Suprapubic skin (tissue), 4 donors: ENCODE measurements at regions not wholly inside any gene's neighbourhood (a gene's known extent, or its start where the extent isn't known, plus 50 kb on each side); places are given as distances from the start of the nearest gene placed in this dataset.
"Not testable (repeated sequence)": the region's sequence is repeated elsewhere in the genome, so short reads cannot be mapped to it uniquely, and the experiment has no call there.

ENCODE experiments used
- DNase-seq, 2 donors: peaks; one replicate each; pipeline ENCODE4 v3.0.0-alpha.2; 2019; ENCODE audit warnings: low spot score in 2 of 2
- H3K27ac ChIP-seq: fragments of 200-600 bp; sonication (generic); one replicate; pipeline ENCODE4 v1.5.1; 2019
- H3K27me3 ChIP-seq: fragments of 200-600 bp; sonication (generic); one replicate; pipeline ENCODE4 v1.5.1; 2019
- H3K36me3 ChIP-seq: fragments of 200-600 bp; sonication (generic); one replicate; pipeline ENCODE4 v1.5.1; 2019
- H3K4me1 ChIP-seq: fragments of 200-600 bp; sonication (generic); one replicate; pipeline ENCODE4 v1.5.1; 2019
- H3K4me3 ChIP-seq: fragments of 200-600 bp; sonication (generic); one replicate; pipeline ENCODE4 v1.5.1; 2019; ENCODE audit warnings: mild to moderate bottlenecking
- H3K9me3 ChIP-seq: fragments of 200-600 bp; sonication (generic); one replicate; pipeline ENCODE4 v1.5.1; 2019
- WGBS: methylation state at CpG from one replicate; pipeline ENCODE4 v1.1.5; 2018; 5-methylcytosine and 5-hydroxymethylcytosine counted together

GRCh38 chr15:44817797-44818196 lies 81.5 kb downstream of the TRIM69 start:
- not testable (repeated sequence) for H3K27ac ChIP-seq, H3K9me3 ChIP-seq, DNase-seq, H3K4me1 ChIP-seq, H3K27me3 ChIP-seq, H3K36me3 ChIP-seq, H3K4me3 ChIP-seq
- WGBS: 90% methylated on average over 6 of the region's 9 CpGs

- not testable (repeated sequence) for H3K9me3 ChIP-seq, H3K36me3 ChIP-seq, H3K27me3 ChIP-seq, H3K4me1 ChIP-seq, H3K4me3 ChIP-seq, DNase-seq, H3K27ac ChIP-seq
- 67% methylated on average over 6 of the region's 9 CpGs for WGBS
These were observed 83.1 kb downstream of the TRIM69 start for GRCh38 chr15:44819331-44819987.

- H3K9me3 ChIP-seq, H3K27ac ChIP-seq, H3K4me1 ChIP-seq, H3K36me3 ChIP-seq, DNase-seq, H3K4me3 ChIP-seq, H3K27me3 ChIP-seq: not testable (repeated sequence)
- WGBS: 86% methylated on average over 5 of the region's 5 CpGs
These were observed 84.2 kb downstream of the TRIM69 start for GRCh38 chr15:44820535-44820934.

GRCh38 chr15:44820967-44821366 lies 84.6 kb downstream of the TRIM69 start:
- H3K9me3 ChIP-seq, DNase-seq: not testable (repeated sequence)
- 62% methylated on average over 5 of the region's 5 CpGs for WGBS

DNA sequence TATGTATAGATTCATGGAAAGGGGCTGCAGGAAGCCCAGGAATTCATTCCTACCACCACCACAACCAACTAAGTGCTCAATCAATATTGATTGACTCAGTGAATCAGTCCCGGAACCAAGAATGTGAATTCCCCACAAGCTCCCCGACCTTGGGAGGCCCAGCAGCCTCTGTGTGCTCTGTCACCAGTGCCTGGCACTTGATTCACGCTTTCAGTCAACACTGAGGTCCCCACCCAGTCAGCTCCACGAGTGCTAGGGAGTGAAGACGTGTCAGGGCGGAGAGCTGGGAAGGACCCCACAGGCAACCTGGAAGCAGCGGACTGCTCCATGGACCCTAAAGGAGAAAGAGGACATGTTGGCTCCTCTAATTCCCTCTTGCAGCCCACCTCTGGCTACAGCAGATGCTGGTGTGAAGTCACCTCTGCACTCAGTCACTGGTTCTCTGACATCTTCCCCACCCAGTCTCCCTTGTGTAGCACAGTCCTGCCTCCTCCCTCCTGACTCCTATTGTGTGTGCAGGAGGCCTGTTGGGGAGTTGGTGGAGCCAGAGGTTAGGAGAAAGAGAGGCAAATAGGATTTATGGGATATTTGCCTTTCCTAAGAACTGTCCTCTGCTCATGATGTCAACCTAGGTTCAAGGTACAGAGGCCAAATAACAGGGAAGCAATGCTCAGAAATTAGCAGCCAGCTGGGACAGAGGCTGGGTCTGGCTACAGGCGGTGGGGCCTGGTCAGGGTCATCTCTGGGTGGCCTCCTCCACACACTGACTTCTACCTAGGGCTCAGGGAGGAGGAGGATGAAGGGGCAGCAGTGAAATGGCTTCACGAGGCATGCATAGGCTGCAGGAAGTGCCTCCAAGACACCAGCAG lies 88.2 kb downstream of the TRIM69 start:
- not testable (repeated sequence) for DNase-seq, H3K9me3 ChIP-seq, H3K36me3 ChIP-seq, H3K27ac ChIP-seq, H3K4me1 ChIP-seq, H3K4me3 ChIP-seq, H3K27me3 ChIP-seq
- no CpG with 5 or more reads among the region's 9 CpGs for WGBS

More at GRCh38 chr15:44820967-44821366, 84.6 kb downstream of the TRIM69 start:
- not testable (repeated sequence) for H3K27me3 ChIP-seq, H3K27ac ChIP-seq, H3K4me1 ChIP-seq, H3K4me3 ChIP-seq, H3K36me3 ChIP-seq

DNA sequence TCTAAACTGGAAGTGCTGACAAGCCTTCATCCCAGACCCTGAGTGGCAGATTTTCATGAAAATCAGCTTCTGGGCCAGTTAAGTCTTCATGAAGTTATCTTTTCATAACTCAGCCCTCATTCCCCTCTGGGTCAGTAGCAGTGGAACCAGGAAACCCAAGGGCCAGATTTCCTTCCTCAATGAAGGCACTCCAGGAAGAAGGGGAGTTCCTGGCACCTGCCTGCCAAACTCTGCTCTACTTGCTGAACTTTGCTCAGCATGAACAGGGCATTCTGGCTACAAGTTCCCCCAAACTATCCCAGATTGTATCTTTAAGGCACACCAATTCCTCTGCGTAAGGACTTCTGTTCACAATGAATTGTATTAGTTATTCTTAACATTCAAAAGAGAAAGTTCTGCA lies 90.3 kb downstream of the TRIM69 start:
- WGBS: no CpG with 5 or more reads among the region's 1 CpG
- not testable (repeated sequence) for H3K36me3 ChIP-seq, H3K27ac ChIP-seq, H3K4me3 ChIP-seq, H3K9me3 ChIP-seq, H3K27me3 ChIP-seq, H3K4me1 ChIP-seq, DNase-seq

GRCh38 chr15:44828229-44828914 lies 92.0 kb downstream of the TRIM69 start:
- not testable (repeated sequence) for H3K36me3 ChIP-seq, H3K27me3 ChIP-seq, H3K4me1 ChIP-seq, DNase-seq, H3K4me3 ChIP-seq, H3K9me3 ChIP-seq, H3K27ac ChIP-seq
- 95% methylated on average over 11 of the region's 14 CpGs for WGBS

DNA sequence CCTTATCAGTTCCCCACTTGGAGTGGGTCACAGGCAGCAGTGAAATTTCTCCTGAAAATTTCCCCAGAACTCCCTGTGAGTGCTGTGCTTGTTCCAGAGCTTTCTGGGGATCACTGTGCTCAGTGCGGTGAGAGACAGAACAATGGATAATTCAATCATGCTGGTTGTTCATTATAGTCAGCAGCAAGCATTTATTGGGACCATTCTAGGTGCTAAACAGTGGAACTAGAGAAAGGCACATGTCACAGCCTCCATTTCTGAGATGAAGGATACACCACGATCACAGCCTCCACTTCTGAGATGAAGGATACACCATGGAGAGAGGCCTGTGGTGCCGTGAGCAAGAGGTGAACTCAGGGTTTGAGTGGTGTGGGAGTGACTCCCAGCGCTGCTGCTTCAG lies 92.8 kb downstream of the TRIM69 start:
- H3K9me3 ChIP-seq, DNase-seq, H3K4me1 ChIP-seq, H3K27ac ChIP-seq, H3K36me3 ChIP-seq, H3K27me3 ChIP-seq, H3K4me3 ChIP-seq: not testable (repeated sequence)
- WGBS: 90% methylated on average over 4 of the region's 4 CpGs

- H3K36me3 ChIP-seq, H3K27ac ChIP-seq, H3K4me3 ChIP-seq, DNase-seq, H3K4me1 ChIP-seq, H3K9me3 ChIP-seq, H3K27me3 ChIP-seq: not testable (repeated sequence)
- 31% methylated on average over 5 of the region's 6 CpGs for whole genome bisulfite sequencing
These were observed 94.5 kb downstream of the TRIM69 start for GRCh38 chr15:44830692-44831408.

DNA sequence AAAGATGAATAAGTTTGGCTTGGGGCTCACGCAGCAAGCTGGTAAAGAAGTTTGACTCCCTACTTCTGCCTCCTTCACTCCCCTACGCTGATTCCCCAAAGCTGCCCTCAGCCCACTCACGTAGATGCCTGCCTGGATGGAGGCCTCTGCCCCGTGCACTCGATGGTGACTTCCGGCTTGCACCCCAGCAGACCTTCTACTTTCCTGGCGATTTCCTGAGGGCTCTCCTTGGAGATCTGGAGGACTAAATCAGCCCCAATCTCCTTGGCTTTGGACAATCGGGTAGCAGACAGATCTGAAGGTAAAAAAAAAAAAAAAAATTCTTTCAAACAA lies 95.0 kb downstream of the TRIM69 start:
- not testable (repeated sequence) for H3K27ac ChIP-seq, DNase-seq, H3K4me3 ChIP-seq, H3K36me3 ChIP-seq, H3K4me1 ChIP-seq, H3K27me3 ChIP-seq, H3K9me3 ChIP-seq
- WGBS: 90% methylated on average over 8 of the region's 8 CpGs

DNA sequence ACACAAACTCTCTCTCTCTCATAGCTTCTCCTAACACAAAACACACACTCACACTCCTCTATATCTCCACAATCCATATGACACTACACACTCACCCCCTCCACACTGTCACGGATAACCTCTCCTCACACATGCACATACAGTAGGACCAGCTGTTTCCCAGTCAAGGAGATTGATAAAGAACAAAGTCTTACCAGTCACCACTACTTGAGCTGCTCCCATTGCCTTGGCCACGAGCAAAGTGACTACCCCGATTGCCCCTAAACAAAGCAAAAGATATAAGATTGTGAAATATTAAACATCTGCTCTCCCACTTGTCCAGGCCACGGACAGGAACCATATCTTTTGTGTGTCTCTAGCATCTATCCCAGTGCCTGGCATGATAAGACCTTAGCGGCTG lies 95.8 kb downstream of the TRIM69 start:
- H3K4me1 ChIP-seq, H3K36me3 ChIP-seq, H3K4me3 ChIP-seq, H3K27ac ChIP-seq, DNase-seq, H3K27me3 ChIP-seq, H3K9me3 ChIP-seq: not testable (repeated sequence)
- 74% methylated on average over 5 of the region's 5 CpGs for WGBS

- not testable (repeated sequence) for H3K36me3 ChIP-seq, H3K4me3 ChIP-seq, DNase-seq, H3K4me1 ChIP-seq, H3K27me3 ChIP-seq, H3K9me3 ChIP-seq, H3K27ac ChIP-seq
- WGBS: 87% methylated on average over 5 of the region's 5 CpGs
These were observed 96.8 kb downstream of the TRIM69 start for GRCh38 chr15:44833081-44833480.

- not testable (repeated sequence) for H3K4me1 ChIP-seq, H3K36me3 ChIP-seq, H3K27ac ChIP-seq, H3K4me3 ChIP-seq, H3K27me3 ChIP-seq, H3K9me3 ChIP-seq, DNase-seq
- WGBS: 71% methylated on average over 3 of the region's 4 CpGs
These were observed 97.4 kb downstream of the TRIM69 start for GRCh38 chr15:44833761-44834160.

- H3K9me3 ChIP-seq, DNase-seq, H3K27ac ChIP-seq, H3K4me1 ChIP-seq, H3K36me3 ChIP-seq, H3K27me3 ChIP-seq, H3K4me3 ChIP-seq: not testable (repeated sequence)
- WGBS: 98% methylated on average over 4 of the region's 5 CpGs
These were observed 98.8 kb downstream of the TRIM69 start for GRCh38 chr15:44835082-44835481.
